Smooth muscle cell (in vitro differentiated cells): ENCODE measurements at regions not wholly inside any gene's neighbourhood (a gene's known extent, or its start where the extent isn't known, plus 50 kb on each side); places are given as distances from the start of the nearest gene placed in this dataset.

Source experiments
- DNase-seq: peaks from one replicate; lab custom pipeline; 2025; ENCODE audit not compliant: unreplicated experiment; lab: John Stamatoyannopoulos, UW
- H2AFZ ChIP-seq: fragments of 200-600 bp; sonication (generic); 2 replicates; pipeline ENCODE4 v1.6.0; 2016; ENCODE audit warnings: antibody characterized with exemption, low read depth, mild to moderate bottlenecking
- H3F3A ChIP-seq: fragments of 200-600 bp; sonication (generic); 2 replicates; pipeline ENCODE4 v1.6.0; 2017; ENCODE audit warnings: antibody characterized with exemption, low read depth
- H3K27ac ChIP-seq: fragments of 200-600 bp; sonication (generic); 2 replicates; pipeline ENCODE4 v1.5.1; 2016; ENCODE audit warnings: low read depth, mild to moderate bottlenecking
- H3K27me3 ChIP-seq: fragments of 200-600 bp; sonication (generic); 2 replicates; pipeline ENCODE4 v1.6.1; 2016; ENCODE audit warnings: low read depth, mild to moderate bottlenecking
- H3K36me3 ChIP-seq: fragments of 200-600 bp; sonication (generic); 2 replicates; pipeline ENCODE4 v1.5.1; 2016; ENCODE audit warnings: low read depth
- H3K4me1 ChIP-seq: fragments of 200-600 bp; sonication (generic); 2 replicates; pipeline ENCODE4 v1.5.1; 2016; ENCODE audit warnings: low read depth
- H3K4me2 ChIP-seq: fragments of 200-600 bp; sonication (generic); 2 replicates; pipeline ENCODE4 v1.6.0; 2016; ENCODE audit warnings: mild to moderate bottlenecking
- H3K4me3 ChIP-seq: fragments of 200-600 bp; sonication (generic); 2 replicates; pipeline ENCODE4 v1.5.1; 2016; ENCODE audit warnings: mild to moderate bottlenecking
- H3K79me2 ChIP-seq: fragments of 200-600 bp; sonication (generic); 2 replicates; pipeline ENCODE4 v1.6.0; 2016; ENCODE audit warnings: low read depth, mild to moderate bottlenecking
- H3K9ac ChIP-seq: fragments of 200-600 bp; sonication (generic); 2 replicates; pipeline ENCODE4 v1.6.0; 2016; ENCODE audit warnings: low read depth
- H3K9me3 ChIP-seq: fragments of 200-600 bp; sonication (generic); replicated peaks from 2 replicates; pipeline ENCODE4 v1.5.1; 2016; ENCODE audit warnings: low read depth
- H4K20me1 ChIP-seq: fragments of 200-600 bp; sonication (generic); 2 replicates; pipeline ENCODE4 v1.6.0; 2016; ENCODE audit warnings: low read depth
- CTCF ChIP-seq: fragments of 200-600 bp; sonication (generic); IDR thresholded peaks from 2 replicates; pipeline ENCODE4 v1.5.1; 2017; ENCODE audit warnings: borderline replicate concordance, mild to moderate bottlenecking, antibody characterized with exemption; ENCODE audit not compliant: insufficient read depth, poor library complexity, severe bottlenecking
- WGBS: methylation state at CpG from one replicate; pipeline ENCODE4 v1.1.7; 2016; ENCODE audit warnings: low lambda C conversion rate; 5-methylcytosine and 5-hydroxymethylcytosine counted together

- no peak for TF ChIP-seq CTCF
- H3K27me3 ChIP-seq: no peaks in the 10 kb centered on the region
Measured at GRCh38 chr15:88403351-88403791, 63.8 kb downstream of the MRPL46 start.

DNA sequence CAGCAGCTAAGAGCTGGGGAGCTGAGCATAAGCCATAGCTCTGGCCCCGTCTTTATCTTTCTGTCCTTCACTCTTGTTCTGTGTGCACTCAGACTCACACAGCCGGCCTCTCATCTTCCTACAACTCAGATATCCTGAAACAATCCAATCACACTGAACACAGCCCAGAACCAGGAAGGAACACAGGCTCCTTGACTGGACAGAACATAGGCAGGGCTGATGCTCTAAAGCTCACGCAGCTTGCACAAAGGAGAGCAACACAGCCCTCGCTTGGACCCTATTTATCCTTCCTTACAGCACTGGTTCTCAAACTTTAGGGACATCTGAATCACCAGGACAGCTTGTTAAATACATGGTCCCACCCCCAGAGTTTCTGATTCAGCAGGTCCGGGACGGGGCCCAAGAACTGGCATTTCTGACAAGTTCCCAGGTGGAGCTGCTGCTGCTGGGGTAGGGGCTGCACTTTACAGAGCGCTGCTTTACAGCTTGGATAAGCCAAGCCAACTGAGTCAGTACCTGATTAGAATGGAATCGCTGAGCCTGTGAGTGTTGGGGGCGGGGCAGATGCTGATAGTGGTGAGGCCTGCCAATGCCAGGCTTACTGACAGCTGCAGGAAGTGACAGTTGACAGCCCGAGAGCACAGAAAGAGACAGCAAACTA, 65.1 kb downstream of the MRPL46 start:
- peaks cover 10% of the 10 kb centered on the region for H3K4me1 ChIP-seq
- H3K9me3 ChIP-seq: no peaks in the 10 kb centered on the region
- H3F3A ChIP-seq: no peaks in the 10 kb centered on the region
- no peak for TF ChIP-seq CTCF
- peak overlapping the region; percentile 1 for H3K4me2 ChIP-seq
- H2AFZ ChIP-seq: peak overlapping the region; percentile 6
- no peaks in the 10 kb centered on the region for H3K79me2 ChIP-seq
- 22% methylated on average over 10 of the region's 10 CpGs for WGBS
- H3K36me3 ChIP-seq: no peaks in the 10 kb centered on the region
- no peak overlapping the region for H3K27ac ChIP-seq
- no peak overlapping the region for H3K4me3 ChIP-seq
- H3K27me3 ChIP-seq: no peaks in the 10 kb centered on the region
- H3K9ac ChIP-seq: no peak overlapping the region
- no peak for DNase-seq
- H4K20me1 ChIP-seq: no peaks in the 10 kb centered on the region

More at GRCh38 chr15:88403351-88403791, 63.8 kb downstream of the MRPL46 start:
- no peaks in the 10 kb centered on the region for H3K36me3 ChIP-seq
- H3K9ac ChIP-seq: no peak overlapping the region
- no peak overlapping the region for H2AFZ ChIP-seq
- no peaks in the 10 kb centered on the region for H3K79me2 ChIP-seq
- no peaks in the 10 kb centered on the region for H4K20me1 ChIP-seq
- no peaks in the 10 kb centered on the region for H3K9me3 ChIP-seq
- peaks cover 10% of the 10 kb centered on the region for H3K4me1 ChIP-seq
- H3K4me2 ChIP-seq: no peak overlapping the region
- 54% methylated on average over 9 of the region's 9 CpGs for WGBS
- DNase-seq: no peak
- H3F3A ChIP-seq: no peaks in the 10 kb centered on the region
- H3K27ac ChIP-seq: no peak overlapping the region
- H3K4me3 ChIP-seq: no peak overlapping the region

- Histone ChIP-seq H3K4me3 (no peak overlapping the region), H3K4me2 (peak overlapping the region; percentile 1), H3K9ac (no peak overlapping the region), H4K20me1 (no peaks in the 10 kb centered on the region), H3F3A (no peaks in the 10 kb centered on the region), H3K36me3 (no peaks in the 10 kb centered on the region), H3K27ac (no peak overlapping the region), H2AFZ (peak overlapping the region; percentile 6), H3K27me3 (no peaks in the 10 kb centered on the region), H3K9me3 (no peaks in the 10 kb centered on the region), H3K79me2 (no peaks in the 10 kb centered on the region), H3K4me1 (peaks cover 11% of the 10 kb centered on the region)
- no peak for DNase-seq
- TF ChIP-seq CTCF: no peak
- 48% methylated on average over 13 of the region's 13 CpGs for WGBS
Measured at GRCh38 chr15:88401251-88401995, 65.8 kb downstream of the MRPL46 start.
